ENCODE measurements at regions not wholly inside any gene's neighbourhood (a gene's known extent, or its start where the extent isn't known, plus 50 kb on each side); places are given as distances from the start of the nearest gene placed in this dataset.

DNA sequence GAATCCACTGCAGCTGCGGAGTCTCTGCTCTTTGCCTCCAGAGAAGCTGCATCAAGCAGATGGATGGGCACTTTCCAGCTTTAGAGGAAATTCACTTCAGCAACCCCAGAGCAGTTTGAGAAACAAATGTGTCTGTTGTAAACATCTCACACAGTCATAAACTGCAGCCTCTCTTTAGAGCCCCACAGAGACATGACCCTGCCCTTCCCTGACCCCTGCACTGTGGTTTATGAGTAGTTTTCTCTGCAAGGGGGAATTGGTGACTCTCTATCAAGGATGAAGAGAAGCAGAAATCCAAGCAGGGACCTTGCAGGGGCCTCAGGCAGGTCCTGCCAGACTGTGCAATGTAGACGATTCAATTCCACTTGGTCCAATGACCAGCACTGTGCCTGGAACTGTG lies 160.2 kb downstream of the SH2D4B start:
- H3K4me3 ChIP-seq (ENCODE audit: low read length in 3 of 3): no peak overlapping the region
- peaks cover 0 to 3% (median 0%) of the 10 kb centered on the region in 3 donors for H3K27me3 ChIP-seq (ENCODE audit: control insufficient read depth in 3 of 3, insufficient read depth in 3 of 3, low read length in 3 of 3)
- no peaks in the 10 kb centered on the region for H3K36me3 ChIP-seq (ENCODE audit: control insufficient read depth in 3 of 3, insufficient read depth in 3 of 3, low read length in 3 of 3)
- H3K9me3 ChIP-seq (ENCODE audit: control insufficient read depth in 3 of 3, low read length in 3 of 3): no peaks in the 10 kb centered on the region
- H3K9ac ChIP-seq (ENCODE audit: low read depth in 1 of 3, low read length in 3 of 3): no peak overlapping the region
- no peak overlapping the region for H3K27ac ChIP-seq (ENCODE audit: low read depth, low read length)
- peaks cover 5 to 7% (median 6%) of the 10 kb centered on the region in 3 donors for H3K4me1 ChIP-seq (ENCODE audit: control insufficient read depth in 3 of 3, insufficient read depth in 3 of 3, low read length in 3 of 3)

DNA sequence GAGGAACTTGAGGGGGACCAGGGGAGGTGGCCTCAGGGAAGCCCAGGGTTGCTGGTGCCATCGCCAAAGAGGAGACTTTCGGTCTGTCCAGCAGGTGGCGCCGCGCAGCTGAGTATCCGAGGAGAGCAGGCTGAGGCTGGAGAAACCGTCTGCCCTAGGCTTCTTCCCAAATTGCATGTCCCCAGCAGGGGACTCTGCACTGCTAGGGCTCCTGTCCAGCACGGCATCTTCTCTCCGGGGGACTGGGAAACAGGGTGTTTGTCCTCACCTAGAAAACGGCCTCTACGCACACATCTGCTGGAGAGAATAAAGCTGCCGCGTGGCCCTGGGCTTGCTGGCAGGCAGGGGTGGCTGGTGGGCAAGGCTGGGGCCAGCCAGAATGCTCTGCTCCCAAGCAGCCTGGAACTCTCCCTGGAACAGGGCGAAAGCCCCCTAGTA lies 161.9 kb downstream of the SH2D4B start:
- Histone ChIP-seq H3K4me1 (ENCODE audit: control insufficient read depth in 3 of 3, insufficient read depth in 3 of 3, low read length in 3 of 3) (peaks cover 5 to 7% (median 6%) of the 10 kb centered on the region in 3 donors), H3K4me3 (ENCODE audit: low read length in 3 of 3) (no peak overlapping the region), H3K27me3 (ENCODE audit: control insufficient read depth in 3 of 3, insufficient read depth in 3 of 3, low read length in 3 of 3) (no peaks in the 10 kb centered on the region), H3K9me3 (ENCODE audit: control insufficient read depth in 3 of 3, low read length in 3 of 3) (no peaks in the 10 kb centered on the region), H3K27ac (ENCODE audit: low read depth, low read length) (no peak overlapping the region), H3K36me3 (ENCODE audit: control insufficient read depth in 3 of 3, insufficient read depth in 3 of 3, low read length in 3 of 3) (no peaks in the 10 kb centered on the region), H3K9ac (ENCODE audit: low read depth in 1 of 3, low read length in 3 of 3) (no peak overlapping the region)

DNA sequence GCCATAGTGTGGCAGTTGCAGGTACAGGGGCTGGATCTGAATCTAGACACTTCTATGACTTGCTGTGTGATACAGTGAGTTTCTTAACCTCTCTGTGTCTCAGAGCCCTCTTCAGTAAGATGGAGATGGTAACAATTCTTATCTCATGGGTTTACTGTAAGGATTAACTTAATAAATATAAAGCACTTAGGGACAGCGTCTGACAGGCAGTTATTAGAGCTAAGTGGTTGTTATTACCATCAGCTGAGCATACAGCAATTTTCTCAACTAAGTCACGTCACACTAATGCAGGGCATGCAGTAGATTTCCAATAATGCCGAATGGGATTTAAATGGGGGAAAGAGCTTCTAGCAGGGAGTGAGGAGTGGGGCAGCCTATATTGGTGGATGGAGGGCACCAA lies 162.6 kb downstream of the SH2D4B start:
- Histone ChIP-seq H3K4me1 (ENCODE audit: control insufficient read depth in 3 of 3, insufficient read depth in 3 of 3, low read length in 3 of 3) (peaks cover 5 to 7% (median 6%) of the 10 kb centered on the region in 3 donors), H3K9me3 (ENCODE audit: control insufficient read depth in 3 of 3, low read length in 3 of 3) (no peaks in the 10 kb centered on the region), H3K36me3 (ENCODE audit: control insufficient read depth in 3 of 3, insufficient read depth in 3 of 3, low read length in 3 of 3) (no peaks in the 10 kb centered on the region), H3K27ac (ENCODE audit: low read depth, low read length) (no peak overlapping the region), H3K9ac (ENCODE audit: low read depth in 1 of 3, low read length in 3 of 3) (no peak overlapping the region), H3K4me3 (ENCODE audit: low read length in 3 of 3) (no peak overlapping the region), H3K27me3 (ENCODE audit: control insufficient read depth in 3 of 3, insufficient read depth in 3 of 3, low read length in 3 of 3) (no peaks in the 10 kb centered on the region)

- no peak overlapping the region for H3K4me3 ChIP-seq (ENCODE audit: low read length in 3 of 3)
- no peak overlapping the region for H3K27ac ChIP-seq (ENCODE audit: low read depth, low read length)
- H3K4me1 ChIP-seq (ENCODE audit: control insufficient read depth in 3 of 3, insufficient read depth in 3 of 3, low read length in 3 of 3): peaks cover 5 to 7% (median 6%) of the 10 kb centered on the region in 3 donors
- H3K9ac ChIP-seq (ENCODE audit: low read depth in 1 of 3, low read length in 3 of 3): no peak overlapping the region
- no peaks in the 10 kb centered on the region for H3K27me3 ChIP-seq (ENCODE audit: control insufficient read depth in 3 of 3, insufficient read depth in 3 of 3, low read length in 3 of 3)
- peaks cover 0 to under 1% (median 0%) of the 10 kb centered on the region in 3 donors for H3K9me3 ChIP-seq (ENCODE audit: control insufficient read depth in 3 of 3, low read length in 3 of 3)
- no peaks in the 10 kb centered on the region for H3K36me3 ChIP-seq (ENCODE audit: control insufficient read depth in 3 of 3, insufficient read depth in 3 of 3, low read length in 3 of 3)
Measured at GRCh38 chr10:80700760-80701444, 163.2 kb downstream of the SH2D4B start.

GRCh38 chr10:80701706-80702105 lies 164.0 kb downstream of the SH2D4B start:
- no peak overlapping the region for H3K27ac ChIP-seq (ENCODE audit: low read depth, low read length)
- H3K27me3 ChIP-seq (ENCODE audit: control insufficient read depth in 3 of 3, insufficient read depth in 3 of 3, low read length in 3 of 3): no peaks in the 10 kb centered on the region
- no peak overlapping the region for H3K4me3 ChIP-seq (ENCODE audit: low read length in 3 of 3)
- H3K9ac ChIP-seq (ENCODE audit: low read depth in 1 of 3, low read length in 3 of 3): no peak overlapping the region
- peaks cover 5 to 7% (median 6%) of the 10 kb centered on the region in 3 donors for H3K4me1 ChIP-seq (ENCODE audit: control insufficient read depth in 3 of 3, insufficient read depth in 3 of 3, low read length in 3 of 3)
- peaks cover 0 to 2% (median 0%) of the 10 kb centered on the region in 3 donors for H3K9me3 ChIP-seq (ENCODE audit: control insufficient read depth in 3 of 3, low read length in 3 of 3)
- no peaks in the 10 kb centered on the region for H3K36me3 ChIP-seq (ENCODE audit: control insufficient read depth in 3 of 3, insufficient read depth in 3 of 3, low read length in 3 of 3)

GRCh38 chr10:80702143-80702542 lies 164.4 kb downstream of the SH2D4B start:
- Histone ChIP-seq H3K9ac (ENCODE audit: low read depth in 1 of 3, low read length in 3 of 3) (peak overlapping the region in 1 of 3 donors; percentile 25), H3K36me3 (ENCODE audit: control insufficient read depth in 3 of 3, insufficient read depth in 3 of 3, low read length in 3 of 3) (no peaks in the 10 kb centered on the region), H3K27me3 (ENCODE audit: control insufficient read depth in 3 of 3, insufficient read depth in 3 of 3, low read length in 3 of 3) (no peaks in the 10 kb centered on the region), H3K4me1 (ENCODE audit: control insufficient read depth in 3 of 3, insufficient read depth in 3 of 3, low read length in 3 of 3) (peaks cover 5 to 7% (median 6%) of the 10 kb centered on the region in 3 donors), H3K9me3 (ENCODE audit: control insufficient read depth in 3 of 3, low read length in 3 of 3) (peaks cover 0 to 2% (median 0%) of the 10 kb centered on the region in 3 donors), H3K27ac (ENCODE audit: low read depth, low read length) (no peak overlapping the region), H3K4me3 (ENCODE audit: low read length in 3 of 3) (no peak overlapping the region)

GRCh38 chr10:80705899-80706298 lies 168.2 kb downstream of the SH2D4B start:
- no peak overlapping the region for H3K27ac ChIP-seq (ENCODE audit: low read depth, low read length)

DNA sequence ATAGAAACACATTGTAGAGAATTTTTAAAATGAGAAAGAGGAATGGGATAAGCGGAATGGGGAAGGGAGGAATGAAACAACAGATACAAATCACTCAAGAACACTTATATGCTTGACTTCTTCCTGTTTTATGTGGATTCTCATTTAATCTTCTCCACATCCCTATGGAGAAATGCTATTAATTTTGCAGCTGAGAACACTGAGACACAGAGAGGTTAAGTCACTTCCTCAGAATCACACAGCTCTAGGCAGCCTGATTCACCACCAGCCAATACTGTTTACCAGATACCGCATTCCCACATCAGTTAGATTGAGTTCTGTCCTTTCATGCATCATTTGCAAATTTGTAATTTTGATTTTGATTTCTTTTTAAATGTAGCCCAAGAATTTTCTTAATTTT lies 170.5 kb downstream of the SH2D4B start:
- Histone ChIP-seq H3K27me3 (ENCODE audit: control insufficient read depth in 3 of 3, insufficient read depth in 3 of 3, low read length in 3 of 3) (no peaks in the 10 kb centered on the region), H3K27ac (ENCODE audit: low read depth, low read length) (no peak overlapping the region), H3K36me3 (ENCODE audit: control insufficient read depth in 3 of 3, insufficient read depth in 3 of 3, low read length in 3 of 3) (no peaks in the 10 kb centered on the region), H3K9me3 (ENCODE audit: control insufficient read depth in 3 of 3, low read length in 3 of 3) (peaks cover 0 to 2% (median 0%) of the 10 kb centered on the region in 3 donors), H3K4me1 (ENCODE audit: control insufficient read depth in 3 of 3, insufficient read depth in 3 of 3, low read length in 3 of 3) (no peaks in the 10 kb centered on the region), H3K4me3 (ENCODE audit: low read length in 3 of 3) (no peak overlapping the region), H3K9ac (ENCODE audit: low read depth in 1 of 3, low read length in 3 of 3) (no peak overlapping the region)

More at GRCh38 chr10:80705899-80706298, 168.2 kb downstream of the SH2D4B start:
- Histone ChIP-seq H3K27me3 (ENCODE audit: control insufficient read depth in 3 of 3, insufficient read depth in 3 of 3, low read length in 3 of 3) (no peaks in the 10 kb centered on the region), H3K4me1 (ENCODE audit: control insufficient read depth in 3 of 3, insufficient read depth in 3 of 3, low read length in 3 of 3) (peaks cover 3 to 5% (median 4%) of the 10 kb centered on the region in 3 donors), H3K9ac (ENCODE audit: low read depth in 1 of 3, low read length in 3 of 3) (no peak overlapping the region), H3K4me3 (ENCODE audit: low read length in 3 of 3) (no peak overlapping the region), H3K9me3 (ENCODE audit: control insufficient read depth in 3 of 3, low read length in 3 of 3) (peaks cover 0 to 2% (median 0%) of the 10 kb centered on the region in 3 donors), H3K36me3 (ENCODE audit: control insufficient read depth in 3 of 3, insufficient read depth in 3 of 3, low read length in 3 of 3) (no peaks in the 10 kb centered on the region)

- Histone ChIP-seq H3K36me3 (ENCODE audit: control insufficient read depth in 3 of 3, insufficient read depth in 3 of 3, low read length in 3 of 3) (no peaks in the 10 kb centered on the region), H3K27me3 (ENCODE audit: control insufficient read depth in 3 of 3, insufficient read depth in 3 of 3, low read length in 3 of 3) (peaks cover 0 to 4% (median 0%) of the 10 kb centered on the region in 3 donors), H3K4me3 (ENCODE audit: low read length in 3 of 3) (no peak overlapping the region), H3K9ac (ENCODE audit: low read depth in 1 of 3, low read length in 3 of 3) (no peak overlapping the region), H3K9me3 (ENCODE audit: control insufficient read depth in 3 of 3, low read length in 3 of 3) (peaks cover 0 to 2% (median 0%) of the 10 kb centered on the region in 3 donors), H3K4me1 (ENCODE audit: control insufficient read depth in 3 of 3, insufficient read depth in 3 of 3, low read length in 3 of 3) (no peaks in the 10 kb centered on the region), H3K27ac (ENCODE audit: low read depth, low read length) (no peak overlapping the region)
Measured at GRCh38 chr10:80708808-80709207, 171.1 kb downstream of the SH2D4B start.

DNA sequence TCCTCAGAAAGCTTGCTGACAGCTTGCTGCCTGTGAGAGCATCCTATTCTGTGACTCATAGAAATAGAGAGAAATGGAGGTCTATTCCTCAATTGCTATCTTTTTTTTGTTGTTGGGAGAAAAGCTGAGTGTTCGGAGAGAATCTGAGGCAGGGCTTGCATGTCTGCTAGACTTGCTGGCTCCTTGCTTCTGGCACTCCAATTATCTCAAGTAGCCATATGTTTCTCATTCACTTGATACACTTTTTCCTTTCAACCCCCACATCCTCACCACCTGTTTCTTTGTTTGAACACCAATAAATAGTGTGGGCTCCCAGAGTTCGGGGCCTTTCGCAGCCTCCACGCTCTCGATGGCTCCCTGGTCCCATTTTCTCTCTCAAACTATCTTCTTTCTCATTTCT lies 172.2 kb downstream of the SH2D4B start:
- H3K36me3 ChIP-seq (ENCODE audit: control insufficient read depth in 3 of 3, insufficient read depth in 3 of 3, low read length in 3 of 3): no peaks in the 10 kb centered on the region
- no peak overlapping the region for H3K9ac ChIP-seq (ENCODE audit: low read depth in 1 of 3, low read length in 3 of 3)
- no peak overlapping the region for H3K4me3 ChIP-seq (ENCODE audit: low read length in 3 of 3)
- no peaks in the 10 kb centered on the region for H3K4me1 ChIP-seq (ENCODE audit: control insufficient read depth in 3 of 3, insufficient read depth in 3 of 3, low read length in 3 of 3)
- peaks cover 0 to 2% (median 0%) of the 10 kb centered on the region in 3 donors for H3K9me3 ChIP-seq (ENCODE audit: control insufficient read depth in 3 of 3, low read length in 3 of 3)
- no peak overlapping the region for H3K27ac ChIP-seq (ENCODE audit: low read depth, low read length)
- peaks cover 0 to 6% (median 0%) of the 10 kb centered on the region in 3 donors for H3K27me3 ChIP-seq (ENCODE audit: control insufficient read depth in 3 of 3, insufficient read depth in 3 of 3, low read length in 3 of 3)
